Gastrocnemius medialis (tissue), 4 donors: ENCODE measurements at regions not wholly inside any gene's neighbourhood (a gene's known extent, or its start where the extent isn't known, plus 50 kb on each side); places are given as distances from the start of the nearest gene placed in this dataset.

Experiments
- ATAC-seq, 2 donors: fragments of 150-250 bp; one replicate each; pipeline ENCODE4 v1.9.1; 2016
- DNase-seq, 2 donors: peaks; one replicate each; pipeline ENCODE4 v3.0.0-alpha.2; 2019
- H3K27ac ChIP-seq, 4 donors: fragments of 200-600 bp; sonication (generic); 1 replicate in 1 of 4; 2 replicates in 3 of 4; pipeline ENCODE4 v1.5.1; 2016 to 2018; ENCODE audit warnings: mild to moderate bottlenecking in 2 of 4, moderate library complexity in 1 of 4
- H3K27me3 ChIP-seq, 3 donors: fragments of 200-600 bp; sonication (generic) in 2 of 3; 1 replicate in 1 of 3; 2 replicates in 2 of 3; pipeline versions ENCODE4 v1.5.1 to v1.6.0; 2016 to 2019; ENCODE audit warnings: mild to moderate bottlenecking in 1 of 3, moderate library complexity in 1 of 3
- H3K36me3 ChIP-seq, 2 donors: fragments of 200-600 bp; sonication (generic) in 1 of 2; one replicate each; pipeline ENCODE4 v1.5.1; 2017 to 2018
- H3K4me1 ChIP-seq, 2 donors: fragments of 200-600 bp; sonication (generic) in 1 of 2; one replicate each; pipeline ENCODE4 v1.5.1; 2016 to 2017; ENCODE audit warnings: mild to moderate bottlenecking in 2 of 2
- H3K4me3 ChIP-seq, 4 donors: fragments of 200-600 bp; sonication (generic) in 3 of 4; 1 replicate in 1 of 4; 2 replicates in 3 of 4; pipeline ENCODE4 v1.5.1; 2016 to 2019; ENCODE audit warnings: mild to moderate bottlenecking in 2 of 4
- H3K9me3 ChIP-seq, 3 donors: fragments of 200-600 bp; sonication (generic) in 2 of 3; 1 replicate in 1 of 3; 2 replicates in 2 of 3; pipeline ENCODE4 v1.5.1; 2016 to 2019
- POLR2A ChIP-seq, 2 donors: fragments of 450-650 bp; IDR thresholded peaks; one replicate each; pipeline ENCODE4 v1.6.1; 2017; ENCODE audit warnings: antibody characterized with exemption in 2 of 2, mild to moderate bottlenecking in 2 of 2, moderate library complexity in 2 of 2
- in situ Hi-C, 4 donors: fragments of 200-750 bp; cut with MboI; loops; one replicate each; pipeline versions ENCODE4 v1.15.0 to v1.8.0; 2017; ENCODE audit warnings: low sequenced_read_pairs in 4 of 4
- intact Hi-C: fragments of 100-400 bp; cut with DNase I; formaldehyde crosslinking; loops from one replicate; pipeline ENCODE4 v1.15.1; 2023; ENCODE audit warnings: low total_unique reads
- TF ChIP-seq, protein P1 (sequence below), 5 experiments: fragments of 450-650 bp in 3 of 5; fragments of 200-600 bp in 2 of 5; sonication (generic) in 2 of 5; IDR thresholded peaks in 4 of 5; conservative IDR thresholded peaks in 1 of 5; 1 replicate in 4 of 5; 2 replicates in 1 of 5; pipeline ENCODE4 v1.5.1; 2016 to 2019; ENCODE audit warnings: antibody characterized with exemption in 5 of 5, mild to moderate bottlenecking in 3 of 5, moderate library complexity in 3 of 5

GRCh38 chr10:37563107-37563714 is 294.2 kb downstream of the ZNF248 start:
- no peak overlapping the region for H3K4me3 ChIP-seq
- H3K27ac ChIP-seq = no peak overlapping the region
- no peaks in the 10 kb centered on the region for H3K27me3 ChIP-seq
- ATAC-seq (no peak), DNase-seq (no peak)
- intact Hi-C loops (no loop called here), in situ Hi-C loops (no loop called here)
- no peaks in the 10 kb centered on the region for H3K36me3 ChIP-seq
- H3K9me3 ChIP-seq = no peaks in the 10 kb centered on the region
- TF ChIP-seq, protein P1, sequence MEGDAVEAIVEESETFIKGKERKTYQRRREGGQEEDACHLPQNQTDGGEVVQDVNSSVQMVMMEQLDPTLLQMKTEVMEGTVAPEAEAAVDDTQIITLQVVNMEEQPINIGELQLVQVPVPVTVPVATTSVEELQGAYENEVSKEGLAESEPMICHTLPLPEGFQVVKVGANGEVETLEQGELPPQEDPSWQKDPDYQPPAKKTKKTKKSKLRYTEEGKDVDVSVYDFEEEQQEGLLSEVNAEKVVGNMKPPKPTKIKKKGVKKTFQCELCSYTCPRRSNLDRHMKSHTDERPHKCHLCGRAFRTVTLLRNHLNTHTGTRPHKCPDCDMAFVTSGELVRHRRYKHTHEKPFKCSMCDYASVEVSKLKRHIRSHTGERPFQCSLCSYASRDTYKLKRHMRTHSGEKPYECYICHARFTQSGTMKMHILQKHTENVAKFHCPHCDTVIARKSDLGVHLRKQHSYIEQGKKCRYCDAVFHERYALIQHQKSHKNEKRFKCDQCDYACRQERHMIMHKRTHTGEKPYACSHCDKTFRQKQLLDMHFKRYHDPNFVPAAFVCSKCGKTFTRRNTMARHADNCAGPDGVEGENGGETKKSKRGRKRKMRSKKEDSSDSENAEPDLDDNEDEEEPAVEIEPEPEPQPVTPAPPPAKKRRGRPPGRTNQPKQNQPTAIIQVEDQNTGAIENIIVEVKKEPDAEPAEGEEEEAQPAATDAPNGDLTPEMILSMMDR (IDR thresholded peaks at IDR 0.05 in 4 of 5, conservative IDR thresholded peaks at IDR 0.05 in 1 of 5) = no peak
- no peak for TF ChIP-seq POLR2A (IDR thresholded peaks at IDR 0.05)
- no peaks in the 10 kb centered on the region for H3K4me1 ChIP-seq

DNA sequence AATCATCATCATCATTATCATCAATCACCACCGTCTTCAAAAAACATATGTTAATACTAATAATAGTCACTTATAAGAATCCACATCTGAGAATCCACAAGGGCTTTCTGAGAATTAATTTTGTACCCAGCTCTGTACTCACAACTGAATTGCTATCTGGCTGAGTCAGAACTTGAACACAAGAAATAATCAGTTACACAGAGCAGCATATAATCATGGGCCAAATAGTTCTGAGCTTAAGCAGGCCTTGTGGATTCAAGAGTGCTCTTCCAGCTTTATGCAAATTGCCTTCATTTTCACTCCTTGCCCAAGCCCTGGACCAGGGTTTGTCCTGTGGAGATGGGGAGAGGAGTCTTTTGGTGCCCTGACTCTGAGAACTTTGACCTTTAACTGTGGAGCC is 304.5 kb downstream of the ZNF248 start:
- Histone ChIP-seq H3K27ac (no peak overlapping the region), H3K4me1 (no peaks in the 10 kb centered on the region), H3K4me3 (no peak overlapping the region), H3K9me3 (no peaks in the 10 kb centered on the region), H3K27me3 (no peaks in the 10 kb centered on the region), H3K36me3 (no peaks in the 10 kb centered on the region)
- no peak for TF ChIP-seq POLR2A (IDR thresholded peaks at IDR 0.05)
- TF ChIP-seq, protein P1 (IDR thresholded peaks at IDR 0.05 in 4 of 5, conservative IDR thresholded peaks at IDR 0.05 in 1 of 5) = no peak
- intact Hi-C loops (no loop called here), in situ Hi-C loops (no loop called here)
- no peak for ATAC-seq
- no peak for DNase-seq

DNA sequence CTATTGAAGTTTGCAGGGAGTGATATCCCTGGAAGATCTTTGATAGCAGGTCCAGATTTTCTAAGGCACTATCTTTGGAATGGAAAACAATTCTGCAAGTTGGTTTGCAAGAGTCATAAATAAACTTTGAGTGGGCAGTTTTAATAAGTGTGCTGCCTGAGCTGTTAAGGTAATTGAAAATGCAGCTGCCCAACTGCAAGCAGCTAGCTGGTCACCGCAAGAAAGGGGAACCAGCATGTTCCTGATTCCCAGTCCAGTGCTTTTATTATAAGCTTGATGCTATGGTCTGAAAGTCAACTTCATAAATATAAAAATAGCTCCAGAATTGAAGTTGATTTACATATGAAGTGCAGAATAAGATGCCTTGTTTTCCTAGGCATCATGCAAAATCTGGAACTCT is 308.4 kb downstream of the ZNF248 start:
- Histone ChIP-seq H3K4me1 (no peaks in the 10 kb centered on the region), H3K27ac (no peak overlapping the region), H3K36me3 (no peaks in the 10 kb centered on the region), H3K27me3 (no peaks in the 10 kb centered on the region), H3K4me3 (no peak overlapping the region), H3K9me3 (no peaks in the 10 kb centered on the region)
- DNase-seq = no peak
- in situ Hi-C loops = no loop called here
- TF ChIP-seq POLR2A (IDR thresholded peaks at IDR 0.05) = no peak
- TF ChIP-seq, protein P1 (IDR thresholded peaks at IDR 0.05 in 4 of 5, conservative IDR thresholded peaks at IDR 0.05 in 1 of 5) = no peak
- intact Hi-C loops = no loop called here
- no peak for ATAC-seq

GRCh38 chr10:37535459-37536246 is 321.8 kb downstream of the ZNF248 start:
- intact Hi-C loops = no loop called here
- no peak for ATAC-seq
- Histone ChIP-seq H3K36me3 (no peaks in the 10 kb centered on the region), H3K27me3 (no peaks in the 10 kb centered on the region), H3K27ac (no peak overlapping the region), H3K4me3 (no peak overlapping the region), H3K9me3 (no peaks in the 10 kb centered on the region), H3K4me1 (no peaks in the 10 kb centered on the region)
- DNase-seq = no peak
- in situ Hi-C loops = no loop called here
- TF ChIP-seq POLR2A (IDR thresholded peaks at IDR 0.05) = no peak
- TF ChIP-seq, protein P1 (IDR thresholded peaks at IDR 0.05 in 4 of 5, conservative IDR thresholded peaks at IDR 0.05 in 1 of 5) = no peak
